ENCODE measurements at regions not wholly inside any gene's neighbourhood (a gene's known extent, or its start where the extent isn't known, plus 50 kb on each side); places are given as distances from the start of the nearest gene placed in this dataset.

- Mint-ChIP-seq H3K36me3 (ENCODE audit: low read depth) (no peaks in the 10 kb centered on the region), H3K4me3 (no peak overlapping the region), H3K27me3 (ENCODE audit: low read depth) (no peaks in the 10 kb centered on the region), H3K27ac (no peak overlapping the region), H3K4me1 (ENCODE audit: low read depth) (no peaks in the 10 kb centered on the region), H3K9me3 (ENCODE audit: insufficient read depth) (no peaks in the 10 kb centered on the region)
- DNase-seq: no peak
- ChIA-PET POLR2A (no interaction called here), CTCF (no interaction called here)
- no peak for ATAC-seq
Measured at GRCh38 chr3:64995857-64996551, 308.2 kb upstream of the ADAMTS9 start.

GRCh38 chr3:64993781-64994180, 306.0 kb upstream of the ADAMTS9 start:
- no peak for DNase-seq
- Mint-ChIP-seq H3K4me3 (no peak overlapping the region), H3K27ac (no peak overlapping the region), H3K36me3 (ENCODE audit: low read depth) (no peaks in the 10 kb centered on the region), H3K9me3 (ENCODE audit: insufficient read depth) (no peaks in the 10 kb centered on the region), H3K4me1 (ENCODE audit: low read depth) (no peaks in the 10 kb centered on the region), H3K27me3 (ENCODE audit: low read depth) (no peaks in the 10 kb centered on the region)
- ChIA-PET POLR2A (no interaction called here), CTCF (no interaction called here)
- ATAC-seq: no peak

GRCh38 chr3:64992530-64993285, 304.9 kb upstream of the ADAMTS9 start:
- H3K27ac Mint-ChIP-seq: no peak overlapping the region
- no peaks in the 10 kb centered on the region for H3K27me3 Mint-ChIP-seq (ENCODE audit: low read depth)
- ChIA-PET POLR2A (no interaction called here), CTCF (no interaction called here)
- DNase-seq: no peak
- H3K36me3 Mint-ChIP-seq (ENCODE audit: low read depth): no peaks in the 10 kb centered on the region
- ATAC-seq: no peak
- no peak overlapping the region for H3K4me3 Mint-ChIP-seq
- peaks cover under 1% of the 10 kb centered on the region for H3K9me3 Mint-ChIP-seq (ENCODE audit: insufficient read depth)
- no peaks in the 10 kb centered on the region for H3K4me1 Mint-ChIP-seq (ENCODE audit: low read depth)

GRCh38 chr3:64988188-64988587, 300.4 kb upstream of the ADAMTS9 start:
- H3K27me3 Mint-ChIP-seq (ENCODE audit: low read depth): no peaks in the 10 kb centered on the region
- H3K4me1 Mint-ChIP-seq (ENCODE audit: low read depth): no peaks in the 10 kb centered on the region
- ChIA-PET CTCF (no interaction called here), POLR2A (no interaction called here)
- no peak overlapping the region for H3K27ac Mint-ChIP-seq
- DNase-seq (no peak), ATAC-seq (no peak)
- peaks cover 5% of the 10 kb centered on the region for H3K9me3 Mint-ChIP-seq (ENCODE audit: insufficient read depth)
- no peaks in the 10 kb centered on the region for H3K36me3 Mint-ChIP-seq (ENCODE audit: low read depth)
- H3K4me3 Mint-ChIP-seq: no peak overlapping the region

GRCh38 chr3:64987726-64988125, 299.9 kb upstream of the ADAMTS9 start:
- POLR2A ChIA-PET: no interaction called here
- peaks cover 5% of the 10 kb centered on the region for H3K9me3 Mint-ChIP-seq (ENCODE audit: insufficient read depth)
- DNase-seq (no peak), ATAC-seq (no peak)
- H3K27ac Mint-ChIP-seq: no peak overlapping the region
- no peaks in the 10 kb centered on the region for H3K4me1 Mint-ChIP-seq (ENCODE audit: low read depth)
- no peak overlapping the region for H3K4me3 Mint-ChIP-seq
- CTCF ChIA-PET: no interaction called here
- no peaks in the 10 kb centered on the region for H3K36me3 Mint-ChIP-seq (ENCODE audit: low read depth)
- no peaks in the 10 kb centered on the region for H3K27me3 Mint-ChIP-seq (ENCODE audit: low read depth)

GRCh38 chr3:64985072-64985471, 297.3 kb upstream of the ADAMTS9 start:
- Mint-ChIP-seq H3K36me3 (ENCODE audit: low read depth) (no peaks in the 10 kb centered on the region), H3K4me3 (no peak overlapping the region), H3K27ac (no peak overlapping the region), H3K27me3 (ENCODE audit: low read depth) (no peaks in the 10 kb centered on the region), H3K9me3 (ENCODE audit: insufficient read depth) (peaks cover 5% of the 10 kb centered on the region), H3K4me1 (ENCODE audit: low read depth) (no peaks in the 10 kb centered on the region)
- ATAC-seq: no peak
- CTCF ChIA-PET: no interaction called here
- POLR2A ChIA-PET: no interaction called here
- no peak for DNase-seq

- H3K4me1 Mint-ChIP-seq (ENCODE audit: low read depth): no peaks in the 10 kb centered on the region
- H3K4me3 Mint-ChIP-seq: no peak overlapping the region
- no peaks in the 10 kb centered on the region for H3K27me3 Mint-ChIP-seq (ENCODE audit: low read depth)
- ATAC-seq (no peak), DNase-seq (no peak)
- H3K9me3 Mint-ChIP-seq (ENCODE audit: insufficient read depth): peaks cover 5% of the 10 kb centered on the region
- no peak overlapping the region for H3K27ac Mint-ChIP-seq
- ChIA-PET CTCF (no interaction called here), POLR2A (no interaction called here)
- H3K36me3 Mint-ChIP-seq (ENCODE audit: low read depth): no peaks in the 10 kb centered on the region
Measured at GRCh38 chr3:64983583-64984359, 296.0 kb upstream of the ADAMTS9 start.

DNA sequence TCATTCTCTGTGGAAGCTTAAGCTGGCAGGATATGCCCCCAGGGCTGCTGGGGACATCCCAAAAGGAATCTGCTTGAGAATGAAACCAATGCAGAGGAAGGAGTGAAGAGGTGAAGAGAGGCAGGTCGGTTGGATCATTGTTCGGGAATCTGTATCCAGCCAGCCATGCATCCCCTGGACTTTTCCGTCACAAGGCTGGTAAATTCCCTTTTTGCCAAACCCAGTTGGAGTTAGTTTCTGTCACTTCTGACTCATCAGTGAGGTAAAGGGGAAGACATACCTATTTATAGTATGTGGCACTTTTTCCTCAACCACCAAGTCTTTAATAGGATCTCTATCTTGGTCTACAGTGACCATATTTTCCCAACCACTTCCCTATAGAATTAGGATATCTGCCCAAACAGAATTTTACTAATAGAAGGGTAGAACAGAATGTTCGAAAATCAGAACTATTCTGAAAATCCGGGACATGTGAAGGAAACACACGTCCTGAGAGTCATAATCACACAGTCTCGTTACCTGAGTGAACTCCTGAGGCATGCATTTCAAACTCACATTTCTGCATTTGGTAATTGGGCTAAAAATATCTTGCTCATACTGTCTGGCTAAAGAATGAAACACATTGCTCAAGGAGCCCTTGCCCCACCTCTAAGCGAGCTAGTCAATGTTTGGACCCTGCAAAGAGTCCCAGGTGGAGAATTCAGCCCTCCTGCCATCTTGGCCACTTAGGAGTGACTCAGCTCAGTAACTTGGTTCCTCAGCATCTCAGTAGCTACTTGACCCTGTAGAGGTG, 289.7 kb upstream of the ADAMTS9 start:
- CTCF ChIA-PET: no interaction called here
- POLR2A ChIA-PET: no interaction called here
- DNase-seq (no peak), ATAC-seq (no peak)
- H3K27me3 Mint-ChIP-seq (ENCODE audit: low read depth): no peaks in the 10 kb centered on the region
- no peaks in the 10 kb centered on the region for H3K4me1 Mint-ChIP-seq (ENCODE audit: low read depth)
- H3K36me3 Mint-ChIP-seq (ENCODE audit: low read depth): no peaks in the 10 kb centered on the region
- no peak overlapping the region for H3K4me3 Mint-ChIP-seq
- H3K27ac Mint-ChIP-seq: no peak overlapping the region
- no peaks in the 10 kb centered on the region for H3K9me3 Mint-ChIP-seq (ENCODE audit: insufficient read depth)

DNA sequence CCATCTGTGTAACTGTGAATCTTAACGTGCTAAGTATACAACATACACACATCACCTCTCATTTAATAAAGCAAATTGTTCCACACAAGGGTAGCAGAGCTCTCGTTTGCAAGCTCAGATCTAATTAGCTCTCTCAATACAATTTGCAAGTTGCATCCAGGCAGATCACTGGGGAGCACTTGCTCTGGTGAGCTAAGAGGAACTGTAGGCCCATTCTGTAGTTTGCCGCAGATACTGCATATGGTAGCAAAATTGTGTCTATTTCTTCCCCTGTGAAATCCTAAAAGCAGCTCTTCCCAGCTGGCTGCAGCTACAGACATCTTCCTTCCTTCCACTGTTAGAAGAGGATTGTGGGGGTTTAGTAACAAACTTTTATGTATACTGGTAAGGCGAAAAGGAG, 288.7 kb upstream of the ADAMTS9 start:
- Mint-ChIP-seq H3K4me3 (no peak overlapping the region), H3K27me3 (ENCODE audit: low read depth) (no peaks in the 10 kb centered on the region), H3K9me3 (ENCODE audit: insufficient read depth) (no peaks in the 10 kb centered on the region), H3K36me3 (ENCODE audit: low read depth) (no peaks in the 10 kb centered on the region), H3K27ac (no peak overlapping the region), H3K4me1 (ENCODE audit: low read depth) (no peaks in the 10 kb centered on the region)
- DNase-seq (no peak), ATAC-seq (no peak)
- CTCF ChIA-PET: no interaction called here
- POLR2A ChIA-PET: no interaction called here

DNA sequence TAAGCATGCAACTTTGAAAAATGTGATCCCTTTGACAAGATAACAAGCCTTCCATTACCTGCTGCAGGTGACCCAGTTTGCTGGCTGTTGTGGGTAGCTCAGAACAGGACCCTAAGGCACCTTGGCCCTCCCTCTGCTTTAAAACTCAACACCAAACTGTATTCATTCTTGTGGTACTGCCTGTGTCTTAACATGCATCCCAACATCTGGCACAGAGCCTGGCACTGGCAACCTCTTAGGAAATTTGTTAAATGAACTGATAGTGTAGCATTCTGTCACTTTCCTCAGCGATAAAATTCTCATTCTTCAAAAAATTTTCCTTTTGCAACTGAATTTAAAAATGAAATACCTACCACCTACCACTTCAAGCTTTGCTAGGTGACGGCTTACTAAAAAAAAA, 287.3 kb upstream of the ADAMTS9 start:
- Mint-ChIP-seq H3K27ac (no peak overlapping the region), H3K4me1 (ENCODE audit: low read depth) (no peaks in the 10 kb centered on the region)
- POLR2A ChIA-PET: no interaction called here

DNA sequence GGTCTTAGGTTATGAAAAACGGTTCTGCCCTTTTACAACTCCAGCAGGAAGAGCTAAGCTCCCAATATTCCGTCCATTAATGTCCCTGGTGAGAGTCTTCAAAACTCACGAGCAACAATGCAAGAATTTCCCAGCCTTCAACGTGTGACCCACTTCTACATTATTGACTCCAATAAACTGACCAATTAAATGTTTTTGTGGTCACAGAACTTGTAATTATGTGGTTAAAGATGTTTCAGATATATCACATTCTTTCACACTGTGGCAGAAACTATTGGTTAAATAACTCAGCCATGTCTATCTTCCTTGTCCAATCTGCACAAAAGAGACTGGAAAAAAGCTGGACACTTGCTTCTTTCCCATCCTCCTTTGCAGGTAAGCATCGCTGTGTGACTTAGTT, 286.6 kb upstream of the ADAMTS9 start:
- Mint-ChIP-seq H3K27ac (no peak overlapping the region), H3K9me3 (ENCODE audit: insufficient read depth) (no peaks in the 10 kb centered on the region), H3K27me3 (ENCODE audit: low read depth) (no peaks in the 10 kb centered on the region), H3K36me3 (ENCODE audit: low read depth) (no peaks in the 10 kb centered on the region), H3K4me1 (ENCODE audit: low read depth) (no peaks in the 10 kb centered on the region), H3K4me3 (no peak overlapping the region)
- POLR2A ChIA-PET: no interaction called here
- ATAC-seq: no peak
- CTCF ChIA-PET: no interaction called here
- DNase-seq: no peak

More for the DNA sequence above, 287.3 kb upstream of the ADAMTS9 start:
- CTCF ChIA-PET: no interaction called here
- ATAC-seq (no peak), DNase-seq (no peak)
- Mint-ChIP-seq H3K4me3 (no peak overlapping the region), H3K27me3 (ENCODE audit: low read depth) (no peaks in the 10 kb centered on the region), H3K36me3 (ENCODE audit: low read depth) (no peaks in the 10 kb centered on the region), H3K9me3 (ENCODE audit: insufficient read depth) (no peaks in the 10 kb centered on the region)

DNA sequence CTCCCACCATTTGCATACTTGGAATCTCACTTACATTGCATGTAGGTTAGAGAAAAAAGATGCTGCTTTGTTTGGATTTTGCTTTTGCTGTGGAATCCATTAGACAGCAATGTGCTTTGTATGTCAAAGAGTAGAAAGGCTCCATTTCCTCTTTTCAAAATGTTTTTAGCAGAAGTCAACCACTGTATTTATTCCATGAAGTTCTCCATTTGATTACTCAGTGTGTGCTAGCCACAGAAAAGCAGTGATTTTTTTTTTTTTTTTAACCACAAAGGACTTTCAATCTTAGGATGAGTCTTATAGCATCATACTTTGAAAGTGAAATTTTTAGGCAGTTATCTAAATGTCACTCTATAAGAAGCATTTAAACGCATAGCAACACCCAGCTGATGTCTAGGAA, 285.0 kb upstream of the ADAMTS9 start:
- no peak for ATAC-seq
- no peak overlapping the region for H3K4me3 Mint-ChIP-seq
- no peaks in the 10 kb centered on the region for H3K9me3 Mint-ChIP-seq (ENCODE audit: insufficient read depth)
- H3K36me3 Mint-ChIP-seq (ENCODE audit: low read depth): no peaks in the 10 kb centered on the region
- H3K27ac Mint-ChIP-seq: no peak overlapping the region
- no peaks in the 10 kb centered on the region for H3K4me1 Mint-ChIP-seq (ENCODE audit: low read depth)
- H3K27me3 Mint-ChIP-seq (ENCODE audit: low read depth): no peaks in the 10 kb centered on the region
- POLR2A ChIA-PET: no interaction called here
- no peak for DNase-seq
- CTCF ChIA-PET: no interaction called here

Measured in activated CD8-positive, alpha-beta T cell treated with anti-CD3 and anti-CD28 coated beads, Interleukin-2, amount 10 ng/mL, durations not matched to agents 7 days and 5 days (primary cell).